HG03521 (cell line): ENCODE measurements at regions not wholly inside any gene's neighbourhood (a gene's known extent, or its start where the extent isn't known, plus 50 kb on each side); places are given as distances from the start of the nearest gene placed in this dataset.
"Not testable (repeated sequence)": the region's sequence is repeated elsewhere in the genome, so short reads cannot be mapped to it uniquely, and the experiment has no call there.

Source experiments
- ATAC-seq: cut with Tn5 transposase; IDR thresholded peaks from one replicate; pipeline ENCODE4 v1.9.1; 2021; ENCODE audit warnings: mild to moderate bottlenecking, moderate library complexity; ENCODE audit not compliant: unreplicated experiment

DNA sequence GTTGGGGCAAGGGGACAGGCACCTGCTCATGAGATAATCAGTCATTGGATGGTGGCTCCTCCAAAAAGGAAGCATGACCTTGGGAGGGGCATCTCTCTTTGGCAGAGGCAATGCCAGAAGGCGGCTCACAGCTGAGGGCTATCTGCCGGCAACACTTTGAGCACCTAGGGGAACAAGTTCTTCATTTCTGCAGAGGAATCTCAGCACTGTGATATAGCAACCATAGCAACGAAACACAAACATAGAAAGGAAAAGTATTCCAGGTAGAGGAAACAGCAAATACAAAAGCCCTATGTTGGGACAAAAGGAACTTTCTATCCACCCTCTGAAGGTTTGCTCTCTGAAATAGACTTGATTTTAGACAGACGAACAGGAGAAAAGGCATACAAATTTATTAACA is 89.1 kb upstream of the NEDD4L start:
- no peak for ATAC-seq

- ATAC-seq, result no peak
Observed at GRCh38 chr18:57953883-57954282, 90.1 kb upstream of the NEDD4L start.

DNA sequence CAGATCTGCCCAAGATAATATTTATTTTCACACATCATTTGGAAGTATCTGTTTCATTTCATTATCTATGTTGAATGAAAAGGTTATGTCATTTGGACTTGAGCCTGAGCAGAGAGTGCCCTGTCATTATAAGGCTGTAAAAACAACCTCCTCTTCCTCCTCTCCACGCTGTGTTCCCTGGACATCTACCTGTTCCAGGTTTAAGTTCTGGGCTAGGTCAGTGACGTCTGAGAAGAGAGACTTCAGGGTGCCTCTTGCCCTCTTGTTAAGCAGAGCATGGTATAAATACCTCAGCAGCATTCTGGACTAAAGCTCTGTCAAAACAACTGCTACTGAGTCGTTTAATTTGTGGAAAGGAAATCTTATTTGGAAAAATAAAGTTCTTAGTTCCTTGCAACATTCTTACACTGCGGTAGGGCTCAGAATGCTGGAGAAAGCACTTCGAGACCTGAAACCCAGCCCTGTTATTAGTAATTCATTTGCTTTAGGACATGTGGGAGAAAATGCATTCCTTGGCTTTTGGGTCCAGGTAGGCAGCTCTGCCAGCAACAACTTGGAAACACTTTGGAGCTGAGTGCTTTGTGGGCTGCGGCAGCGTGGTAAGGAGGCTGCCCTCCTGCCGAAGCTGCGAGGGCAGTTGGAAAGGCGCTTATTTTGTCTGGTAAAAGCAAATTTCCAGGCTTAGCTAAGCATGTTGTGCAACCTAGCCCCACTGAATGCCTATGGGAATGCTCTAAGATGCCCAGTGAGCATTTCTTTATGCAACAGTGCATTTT is 91.8 kb upstream of the NEDD4L start:
- no peak for ATAC-seq

GRCh38 chr18:57951117-57951796 is 92.8 kb upstream of the NEDD4L start:
- ATAC-seq, result no peak

DNA sequence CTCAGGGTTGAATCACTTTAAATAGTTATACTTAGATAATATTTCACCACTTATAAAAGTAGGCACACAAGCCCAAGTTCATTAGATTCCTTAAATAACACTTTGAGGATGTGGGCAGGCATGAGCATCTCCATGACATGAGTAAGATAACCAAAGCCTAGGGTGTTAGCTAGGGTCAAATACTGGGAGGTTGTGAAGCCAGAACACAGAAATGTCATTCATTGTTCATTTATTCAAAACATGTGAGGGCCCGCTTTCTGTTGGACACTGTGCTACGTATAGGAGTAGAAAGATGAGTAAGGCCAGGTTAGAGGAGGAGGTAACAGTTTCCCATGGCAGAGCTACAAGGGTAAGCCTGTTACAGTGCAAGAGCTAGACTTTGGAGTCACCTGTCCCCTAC is 93.5 kb upstream of the NEDD4L start:
- no peak for ATAC-seq

- not testable (repeated sequence) for ATAC-seq
Observed at GRCh38 chr18:57949335-57949734, 94.7 kb upstream of the NEDD4L start.

GRCh38 chr18:57947117-57947516 is 96.9 kb upstream of the NEDD4L start:
- no peak for ATAC-seq

DNA sequence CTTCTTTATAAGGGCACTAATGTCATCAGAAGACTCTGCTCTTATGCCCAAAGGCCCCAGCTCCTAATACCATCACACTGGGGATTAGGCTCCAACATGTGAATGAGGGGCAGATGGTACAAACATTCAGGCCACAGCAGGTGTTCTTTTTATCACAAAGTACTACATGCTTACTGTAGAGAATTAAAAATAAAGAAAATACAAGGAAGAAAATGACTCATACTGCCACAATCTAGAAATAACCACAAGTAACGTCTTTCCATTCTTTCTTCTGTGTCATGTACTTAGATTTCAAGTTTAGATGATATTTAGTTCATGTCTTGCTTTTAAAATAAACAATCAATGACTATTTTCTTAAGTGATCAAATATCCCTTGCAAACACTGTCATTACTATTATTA is 100.3 kb upstream of the NEDD4L start:
- no peak for ATAC-seq

DNA sequence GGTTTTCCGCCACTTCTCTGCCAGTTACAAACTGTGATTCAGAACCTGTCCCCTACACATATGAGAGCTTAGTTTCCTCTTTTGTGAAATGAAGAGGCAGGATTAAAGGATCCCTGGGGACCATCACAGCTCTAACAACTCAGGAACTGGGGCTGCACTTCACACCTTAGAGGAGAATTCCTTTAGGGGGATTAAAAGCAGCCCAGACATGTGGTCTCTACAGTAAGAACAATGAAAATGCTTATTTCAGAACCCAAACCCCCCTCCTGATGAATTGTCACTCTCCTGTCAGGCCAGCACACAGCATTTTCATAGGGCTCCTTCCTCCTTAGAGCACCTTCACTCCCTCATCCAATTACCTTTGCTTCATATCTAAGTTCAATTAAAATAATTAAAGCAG is 101.5 kb upstream of the NEDD4L start:
- ATAC-seq, result no peak

DNA sequence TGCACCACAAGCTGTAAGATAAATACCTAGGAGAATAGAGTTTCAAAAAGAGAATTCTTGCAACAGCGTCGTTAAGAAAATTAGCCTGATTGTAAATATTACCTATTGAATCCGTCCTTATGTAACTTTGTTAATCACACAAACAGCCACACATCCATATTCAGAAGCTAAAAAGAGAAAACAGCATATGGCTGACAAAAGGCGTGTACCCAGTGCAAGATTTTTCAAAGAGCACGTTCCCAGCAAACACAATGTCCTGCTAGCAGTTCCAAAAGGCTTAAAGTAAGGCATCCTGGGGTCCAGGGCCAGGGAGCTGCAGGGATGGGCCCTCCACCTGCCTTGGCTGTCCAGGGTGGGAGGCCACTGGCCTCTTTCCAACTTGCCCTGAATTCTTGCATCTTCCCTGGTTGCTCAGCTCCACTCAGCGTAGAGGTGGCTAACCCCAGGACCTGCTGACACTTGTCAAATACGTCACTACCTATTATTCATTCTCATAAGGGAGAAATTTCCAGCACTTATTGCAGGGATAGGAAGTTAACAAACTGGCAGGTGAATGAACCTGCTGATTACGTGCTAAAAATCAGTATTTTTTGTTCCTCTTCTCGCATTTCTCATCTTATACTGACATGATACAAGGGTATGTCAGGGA is 102.1 kb upstream of the NEDD4L start:
- ATAC-seq, result no peak

- no peak for ATAC-seq
Observed at GRCh38 chr18:57940166-57940660, 103.8 kb upstream of the NEDD4L start.

DNA sequence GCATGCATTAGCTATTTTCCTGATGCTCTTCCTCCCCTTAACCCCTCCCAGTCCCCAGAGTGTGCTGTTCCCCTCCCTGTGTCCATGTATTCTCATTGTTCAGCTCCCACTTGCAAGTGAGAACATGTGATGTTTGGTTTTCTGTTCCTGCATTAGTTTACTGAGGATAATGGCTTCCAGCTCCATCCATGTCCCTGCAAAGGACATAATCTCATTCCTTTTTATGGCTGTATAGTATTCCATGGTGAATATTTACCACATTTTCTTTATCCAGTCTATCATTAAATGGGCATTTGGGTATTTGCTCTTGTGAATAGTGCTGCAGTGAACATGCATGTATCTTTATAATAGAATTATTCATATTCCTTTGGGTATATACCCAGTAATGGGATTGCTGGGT is 109.7 kb upstream of the NEDD4L start:
- not testable (repeated sequence) for ATAC-seq

DNA sequence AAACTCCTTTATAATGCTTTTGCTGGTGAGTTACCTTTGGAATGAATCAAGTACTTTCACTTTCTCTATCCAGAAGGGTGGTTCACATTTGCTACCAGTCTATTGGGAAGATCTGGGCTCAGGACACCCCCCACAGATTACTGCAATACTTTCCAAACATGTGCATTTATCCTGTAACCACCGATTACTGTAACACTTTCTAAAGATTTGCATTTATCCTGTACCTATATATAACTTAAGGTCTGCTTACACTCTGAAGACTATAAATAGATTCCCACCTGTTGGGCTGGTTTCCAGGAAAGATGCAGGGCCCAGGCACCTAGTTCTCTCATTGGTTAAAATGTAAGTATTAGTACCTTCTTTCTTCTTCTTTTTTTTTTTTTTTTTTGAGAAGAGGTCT is 113.0 kb upstream of the NEDD4L start:
- ATAC-seq, result no peak

GRCh38 chr18:57930476-57930875 is 113.5 kb upstream of the NEDD4L start:
- no peak for ATAC-seq

DNA sequence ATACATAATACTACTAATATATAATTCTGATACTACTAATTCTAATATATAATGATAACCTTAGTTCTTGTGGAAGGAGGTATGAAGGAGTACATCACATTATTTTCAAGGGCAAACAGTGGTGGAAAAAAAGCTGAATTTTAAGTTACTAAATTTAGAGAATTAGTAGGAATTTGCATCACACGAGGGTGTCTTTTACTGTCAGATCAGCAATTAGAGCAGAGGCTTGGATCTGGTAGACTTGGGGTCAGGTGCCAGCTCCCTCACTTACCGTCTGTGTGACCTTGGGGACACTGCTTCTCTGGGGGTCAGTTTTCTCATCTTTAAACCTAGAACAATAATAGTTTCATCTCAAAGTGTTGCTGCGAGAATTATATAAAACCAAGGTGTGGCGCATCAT is 114.1 kb upstream of the NEDD4L start:
- no peak for ATAC-seq

DNA sequence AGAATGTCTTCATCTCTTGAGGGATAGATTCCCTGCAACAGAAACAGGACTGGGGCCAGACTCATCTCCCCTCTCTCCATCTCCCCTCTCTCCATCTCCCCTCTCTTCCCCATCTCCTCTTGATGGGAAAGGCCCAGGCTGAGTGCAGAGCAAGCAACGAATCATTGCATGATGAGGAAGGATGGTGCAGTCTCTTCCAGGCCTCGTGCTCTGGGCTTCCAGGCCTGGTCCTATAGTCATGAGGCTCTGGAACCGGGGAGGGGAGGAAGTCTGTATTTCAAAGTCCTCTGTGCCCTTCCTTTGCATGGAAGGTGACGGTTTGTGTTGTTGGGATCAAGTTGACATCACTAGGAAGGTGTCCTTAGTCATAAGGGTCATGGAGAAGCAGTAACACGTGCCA is 115.6 kb upstream of the NEDD4L start:
- ATAC-seq, result no peak

DNA sequence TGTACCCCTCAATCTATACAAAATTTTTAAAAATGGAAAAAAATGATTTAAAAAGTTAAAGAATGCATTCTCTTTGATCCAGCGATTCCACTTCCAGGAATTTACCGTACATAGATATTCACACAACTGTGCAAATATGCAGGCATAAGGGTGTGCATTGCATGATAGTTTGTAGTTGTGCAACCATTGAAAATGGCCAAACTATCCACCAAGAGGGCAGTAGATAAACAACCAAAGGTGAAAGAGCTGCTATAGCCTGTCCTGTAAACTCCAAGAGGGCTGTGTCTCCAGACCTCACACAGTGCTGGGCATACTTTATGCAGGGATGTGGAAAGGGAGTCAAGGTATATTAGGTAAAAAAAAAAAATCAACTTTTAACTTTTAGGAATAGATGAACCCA is 116.5 kb upstream of the NEDD4L start:
- ATAC-seq, result no peak

GRCh38 chr18:57925706-57926105 is 118.3 kb upstream of the NEDD4L start:
- no peak for ATAC-seq

GRCh38 chr18:57923611-57924010 is 120.4 kb upstream of the NEDD4L start:
- no peak for ATAC-seq

GRCh38 chr18:57922885-57923284 is 119.8 kb upstream of the ATP8B1 start:
- ATAC-seq, result no peak

DNA sequence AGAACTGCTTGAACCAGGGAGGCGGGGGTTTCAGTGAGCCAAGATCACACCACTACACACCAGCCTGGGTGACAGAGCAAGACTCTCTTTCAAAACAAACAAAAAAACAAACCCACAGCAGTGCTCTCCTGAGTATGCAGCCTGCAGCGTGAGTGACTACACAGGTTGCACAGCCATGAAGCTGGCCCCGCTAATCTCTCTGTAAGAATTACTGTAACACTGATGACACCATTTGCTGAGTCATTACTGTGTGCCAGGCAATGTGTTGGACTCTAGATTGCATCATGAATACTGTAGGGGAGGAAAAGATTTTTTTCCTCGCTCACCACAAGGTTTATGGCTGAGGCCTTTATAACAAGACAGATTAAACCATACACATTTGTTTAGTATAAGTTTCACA is 118.6 kb upstream of the ATP8B1 start:
- ATAC-seq, result no peak

DNA sequence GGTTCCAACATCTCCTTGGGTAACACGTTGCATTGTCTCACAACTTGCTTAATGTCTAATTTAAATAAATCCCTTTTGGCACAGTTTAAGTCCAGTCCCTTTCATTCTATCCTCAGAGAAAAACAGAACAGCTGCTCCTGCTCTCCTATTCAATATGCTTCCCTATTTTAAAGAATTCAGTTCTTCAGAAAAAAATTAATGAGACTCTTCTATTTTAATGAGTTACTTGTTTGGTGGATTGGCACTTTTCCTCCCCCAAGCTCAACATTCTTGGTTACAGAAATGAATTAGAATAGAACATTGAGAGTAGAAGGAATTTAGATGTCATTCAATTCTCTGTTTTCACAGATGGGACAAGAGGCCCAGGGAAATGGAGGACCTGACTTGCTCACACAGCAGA is 116.9 kb upstream of the ATP8B1 start:
- no peak for ATAC-seq
